NCI-H1436 (cell line): ENCODE measurements at regions not wholly inside any gene's neighbourhood (a gene's known extent, or its start where the extent isn't known, plus 50 kb on each side); places are given as distances from the start of the nearest gene placed in this dataset.
"Not testable (repeated sequence)": the region's sequence is repeated elsewhere in the genome, so short reads cannot be mapped to it uniquely, and the experiment has no call there.

Source experiments
- DNase-seq: peaks from one replicate; lab custom pipeline; 2025; lab: John Stamatoyannopoulos, UW

- no peak for DNase-seq
These were observed 142.3 kb downstream of the IGLL1 start for GRCh38 chr22:23437779-23438178.

- not testable (repeated sequence) for DNase-seq
These were observed 143.0 kb downstream of the IGLL1 start for GRCh38 chr22:23437107-23437395.

- not testable (repeated sequence) for DNase-seq
These were observed 143.6 kb downstream of the IGLL1 start for GRCh38 chr22:23436354-23437106.

GRCh38 chr22:23435186-23435585 is 144.9 kb downstream of the IGLL1 start:
- not testable (repeated sequence) for DNase-seq

GRCh38 chr22:23434198-23434830 is 145.8 kb downstream of the IGLL1 start:
- DNase-seq = not testable (repeated sequence)

GRCh38 chr22:23433127-23434005 is 146.7 kb downstream of the IGLL1 start:
- DNase-seq = peak; percentile 73

GRCh38 chr22:23432719-23433118 is 147.4 kb downstream of the IGLL1 start:
- DNase-seq = not testable (repeated sequence)

GRCh38 chr22:23431337-23432072 is 148.6 kb downstream of the IGLL1 start:
- DNase-seq = no peak

GRCh38 chr22:23424551-23425068 is 155.5 kb downstream of the IGLL1 start:
- not testable (repeated sequence) for DNase-seq

GRCh38 chr22:23424031-23424430 is 156.1 kb downstream of the IGLL1 start:
- no peak for DNase-seq

- not testable (repeated sequence) for DNase-seq
These were observed 157.8 kb downstream of the IGLL1 start for GRCh38 chr22:23422281-23422680.

- DNase-seq = not testable (repeated sequence)
These were observed 158.8 kb downstream of the IGLL1 start for GRCh38 chr22:23421300-23421699.

GRCh38 chr22:23419931-23420330 is 160.2 kb downstream of the IGLL1 start:
- no peak for DNase-seq

- no peak for DNase-seq
These were observed 160.9 kb downstream of the IGLL1 start for GRCh38 chr22:23419171-23419570.

- no peak for DNase-seq
These were observed 161.8 kb downstream of the IGLL1 start for GRCh38 chr22:23418159-23418788.

GRCh38 chr22:23417327-23417726 is 162.8 kb downstream of the IGLL1 start:
- DNase-seq = not testable (repeated sequence)

- not testable (repeated sequence) for DNase-seq
These were observed 163.9 kb downstream of the IGLL1 start for GRCh38 chr22:23416169-23416690.

- no peak for DNase-seq
These were observed 164.6 kb downstream of the IGLL1 start for GRCh38 chr22:23415490-23415851.

GRCh38 chr22:23414727-23415489 is 165.2 kb downstream of the IGLL1 start:
- no peak for DNase-seq

- DNase-seq = no peak
These were observed 168.4 kb downstream of the IGLL1 start for GRCh38 chr22:23411739-23412138.
